ENCODE measurements at regions not wholly inside any gene's neighbourhood (a gene's known extent, or its start where the extent isn't known, plus 50 kb on each side); places are given as distances from the start of the nearest gene placed in this dataset.
A peak's percentile ranks its signal among the peaks of the same experiment; 100 is the strongest.

GRCh38 chr7:47649919-47650318 is 68.0 kb upstream of the TNS3 start:
- peak overlapping the region in 1 of 2 donors; percentile 87 for H3K27ac ChIP-seq
- TF ChIP-seq CTCF (IDR thresholded peaks at IDR 0.05), result no peak
- no peak for DNase-seq (ENCODE audit: low spot score)
- H3K4me3 ChIP-seq, result no peak overlapping the region

GRCh38 chr7:47648275-47648925 is 66.5 kb upstream of the TNS3 start:
- no peak overlapping the region for H3K4me3 ChIP-seq
- H3K27ac ChIP-seq, result no peak overlapping the region
- no peak for DNase-seq (ENCODE audit: low spot score)
- TF ChIP-seq CTCF (IDR thresholded peaks at IDR 0.05), result no peak

- Histone ChIP-seq H3K4me3 (no peak overlapping the region), H3K27ac (no peak overlapping the region)
- no peak for DNase-seq (ENCODE audit: low spot score)
- TF ChIP-seq CTCF (IDR thresholded peaks at IDR 0.05), result no peak
These were observed 66.0 kb upstream of the TNS3 start for GRCh38 chr7:47647918-47648250.

GRCh38 chr7:47647181-47647917 is 65.4 kb upstream of the TNS3 start:
- DNase-seq (ENCODE audit: low spot score), result no peak

DNA sequence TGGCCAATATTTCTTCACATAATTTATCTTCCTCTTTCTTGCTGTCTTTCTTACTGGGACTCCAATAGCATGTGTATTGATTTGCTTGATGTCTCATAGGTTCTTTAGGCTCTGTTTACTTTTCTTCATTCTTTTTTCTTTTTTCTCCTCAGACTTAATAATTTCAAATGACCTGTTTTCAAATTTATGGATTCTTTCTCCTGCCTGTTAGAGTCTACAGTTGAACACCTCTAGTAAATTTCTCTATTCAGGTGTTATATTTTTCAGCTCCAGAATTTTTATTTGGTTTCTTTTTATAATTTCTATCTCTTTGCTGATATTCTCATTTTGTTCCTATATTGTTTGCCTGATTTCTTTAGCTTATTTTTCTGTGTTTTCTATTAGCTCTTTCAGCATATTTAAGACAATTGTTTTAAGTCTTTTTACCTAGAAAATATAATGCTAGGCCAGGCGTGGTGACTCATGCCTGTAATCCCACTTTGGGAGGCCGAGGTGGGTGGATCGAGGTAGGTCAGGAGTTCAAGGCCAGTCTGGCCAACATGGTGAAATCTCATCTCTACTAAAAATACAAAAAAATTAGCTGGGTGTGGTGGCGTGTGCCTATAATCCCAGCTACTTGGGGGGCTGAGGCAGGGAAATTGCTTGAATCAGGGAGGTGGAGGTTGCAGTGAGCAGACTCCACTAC is 61.9 kb upstream of the TNS3 start:
- no peak for TF ChIP-seq CTCF (IDR thresholded peaks at IDR 0.05)
- DNase-seq (ENCODE audit: low spot score), result no peak
- no peak overlapping the region for H3K4me3 ChIP-seq

More at GRCh38 chr7:47647181-47647917, 65.4 kb upstream of the TNS3 start:
- TF ChIP-seq CTCF (IDR thresholded peaks at IDR 0.05), result no peak
- Histone ChIP-seq H3K27ac (no peak overlapping the region), H3K4me3 (no peak overlapping the region)

GRCh38 chr7:47640265-47640664 is 58.4 kb upstream of the TNS3 start:
- no peak for TF ChIP-seq CTCF (IDR thresholded peaks at IDR 0.05)
- no peak overlapping the region for H3K4me3 ChIP-seq
- no peak for DNase-seq (ENCODE audit: low spot score)
- H3K27ac ChIP-seq, result peak overlapping the region in 1 of 2 donors; percentile 80

More for the DNA sequence above, 61.9 kb upstream of the TNS3 start:
- H3K27ac ChIP-seq, result no peak overlapping the region
